Trophoblast cell (in vitro differentiated cells and primary cell): ENCODE measurements at regions not wholly inside any gene's neighbourhood (a gene's known extent, or its start where the extent isn't known, plus 50 kb on each side); places are given as distances from the start of the nearest gene placed in this dataset.

Experiments
- DNase-seq, 2 donors: peaks; one replicate each; pipeline ENCODE4 v3.0.0-alpha.2; 2016
- H2AFZ ChIP-seq: 2 replicates; pipeline ENCODE4 v1.6.1; 2013; ENCODE audit warnings: low read length, moderate library complexity, mild to moderate bottlenecking; ENCODE audit not compliant: insufficient read depth, poor library complexity
- H2AK5ac ChIP-seq: 2 replicates; pipeline ENCODE4 v1.6.1; 2013; ENCODE audit warnings: mild to moderate bottlenecking, low read length
- H2BK120ac ChIP-seq: 2 replicates; pipeline ENCODE4 v1.6.1; 2013; ENCODE audit warnings: low read length, mild to moderate bottlenecking, moderate library complexity; ENCODE audit not compliant: insufficient read depth, poor library complexity
- H2BK12ac ChIP-seq: 2 replicates; pipeline ENCODE4 v1.6.1; 2013; ENCODE audit warnings: mild to moderate bottlenecking, low read length, moderate library complexity
- H2BK5ac ChIP-seq: 2 replicates; pipeline ENCODE4 v1.6.1; 2013; ENCODE audit warnings: low read length, low read depth, moderate library complexity, mild to moderate bottlenecking; ENCODE audit not compliant: poor library complexity
- H3K14ac ChIP-seq: 2 replicates; pipeline ENCODE4 v1.6.1; 2013; ENCODE audit warnings: mild to moderate bottlenecking, low read length
- H3K18ac ChIP-seq: 2 replicates; pipeline ENCODE4 v1.6.1; 2013; ENCODE audit warnings: mild to moderate bottlenecking, low read length
- H3K23ac ChIP-seq: 2 replicates; pipeline ENCODE4 v1.6.1; 2013; ENCODE audit warnings: low read length
- H3K27ac ChIP-seq: 2 replicates; pipeline ENCODE4 v1.5.1; 2013; ENCODE audit warnings: low read depth, mild to moderate bottlenecking, inconsistent platforms, low read length, moderate library complexity
- H3K27me3 ChIP-seq: 2 replicates; pipeline ENCODE4 v1.6.1; 2013; ENCODE audit warnings: inconsistent platforms, mild to moderate bottlenecking, low read length, moderate library complexity; ENCODE audit not compliant: insufficient read depth
- H3K36me3 ChIP-seq, 2 experiments: 1 replicate in 1 of 2; 2 replicates in 1 of 2; pipeline ENCODE4 v1.6.1; 2013; ENCODE audit warnings: low read length in 2 of 2, mild to moderate bottlenecking in 2 of 2, moderate library complexity in 1 of 2; ENCODE audit not compliant: insufficient read depth in 2 of 2, control insufficient read depth in 1 of 2
- H3K4ac ChIP-seq: 2 replicates; pipeline ENCODE4 v1.6.1; 2013; ENCODE audit warnings: low read depth, mild to moderate bottlenecking, low read length, moderate library complexity
- H3K4me1 ChIP-seq, 2 experiments: 1 replicate in 1 of 2; 2 replicates in 1 of 2; pipeline ENCODE4 v1.6.1; 2013; ENCODE audit warnings: low read length in 2 of 2, mild to moderate bottlenecking in 2 of 2, moderate library complexity in 1 of 2; ENCODE audit not compliant: insufficient read depth in 2 of 2, control insufficient read depth in 1 of 2
- H3K4me2 ChIP-seq: 2 replicates; pipeline ENCODE4 v1.6.1; 2013; ENCODE audit warnings: inconsistent platforms, mild to moderate bottlenecking, low read length, moderate library complexity
- H3K4me3 ChIP-seq: 2 replicates; pipeline ENCODE4 v1.5.1; 2013; ENCODE audit warnings: mild to moderate bottlenecking, low read depth, low read length, inconsistent platforms
- H3K79me1 ChIP-seq: one replicate; pipeline ENCODE4 v1.6.1; 2013; ENCODE audit warnings: low read length
- H3K79me2 ChIP-seq: 2 replicates; pipeline ENCODE4 v1.6.1; 2013; ENCODE audit warnings: low read length, mild to moderate bottlenecking; ENCODE audit not compliant: control insufficient read depth, insufficient read depth, poor library complexity
- H3K9ac ChIP-seq: 2 replicates; pipeline ENCODE4 v1.6.1; 2013; ENCODE audit warnings: mild to moderate bottlenecking, low read length
- H3K9me3 ChIP-seq: 2 replicates; pipeline ENCODE4 v1.6.1; 2013; ENCODE audit warnings: low read depth, mild to moderate bottlenecking, control low read depth, inconsistent platforms, low read length; ENCODE audit not compliant: insufficient read depth
- H4K12ac ChIP-seq: 2 replicates; pipeline ENCODE4 v1.6.1; 2013; ENCODE audit warnings: low read depth, mild to moderate bottlenecking, low read length, moderate library complexity
- H4K8ac ChIP-seq: 2 replicates; pipeline ENCODE4 v1.6.1; 2013; ENCODE audit warnings: low read depth, mild to moderate bottlenecking, low read length, moderate library complexity
- H4K91ac ChIP-seq: one replicate; pipeline ENCODE4 v1.6.1; 2013; ENCODE audit warnings: low read depth, mild to moderate bottlenecking, low read length, moderate library complexity
- WGBS: extraction: QIAGEN DNeasy Blood & Tissue Kit; methylation state at CpG from one replicate; pipeline ENCODE4 v1.1.7; 2013; ENCODE audit warnings: missing lambda C conversion rate; ENCODE audit not compliant: insufficient read length, insufficient coverage; ENCODE audit errors: extremely low coverage; 5-methylcytosine and 5-hydroxymethylcytosine counted together

- DNase-seq: no peak
- WGBS: no CpG with 5 or more reads among the region's 4 CpGs
- no peaks in the 10 kb centered on the region for H3K79me2 ChIP-seq
Observed at GRCh38 chr14:34198096-34198495, 247.2 kb upstream of the EGLN3 start.

GRCh38 chr14:34195964-34196363 lies 245.1 kb upstream of the EGLN3 start:
- no peaks in the 10 kb centered on the region for H3K27me3 ChIP-seq
- no peak overlapping the region for H3K14ac ChIP-seq
- H4K12ac ChIP-seq: no peak overlapping the region
- H3K4me1 ChIP-seq: peaks cover 2% of the 10 kb centered on the region in 2 experiments
- no peak overlapping the region for H2BK5ac ChIP-seq
- H4K8ac ChIP-seq: no peak overlapping the region
- no peaks in the 10 kb centered on the region for H3K9me3 ChIP-seq
- no peak overlapping the region for H4K91ac ChIP-seq
- no peak overlapping the region for H2AK5ac ChIP-seq
- no peak overlapping the region for H2BK120ac ChIP-seq
- no peak overlapping the region for H3K23ac ChIP-seq
- H3K79me1 ChIP-seq: no peaks in the 10 kb centered on the region
- H2AFZ ChIP-seq: no peak overlapping the region
- no peak overlapping the region for H3K9ac ChIP-seq
- H3K27ac ChIP-seq: no peak overlapping the region
- no peak overlapping the region for H3K18ac ChIP-seq
- DNase-seq: no peak
- H3K36me3 ChIP-seq: no peaks in the 10 kb centered on the region
- no peak overlapping the region for H2BK12ac ChIP-seq
- no peaks in the 10 kb centered on the region for H3K79me2 ChIP-seq
- H3K4me3 ChIP-seq: no peak overlapping the region
- no peak overlapping the region for H3K4ac ChIP-seq
- H3K4me2 ChIP-seq: no peak overlapping the region

More at GRCh38 chr14:34198096-34198495, 247.2 kb upstream of the EGLN3 start:
- H3K9ac ChIP-seq: no peak overlapping the region
- H3K27me3 ChIP-seq: no peaks in the 10 kb centered on the region
- peaks cover 5 to 7% of the 10 kb centered on the region in 2 experiments for H3K4me1 ChIP-seq
- H3K4ac ChIP-seq: no peak overlapping the region
- no peak overlapping the region for H3K14ac ChIP-seq
- H3K27ac ChIP-seq: no peak overlapping the region
- H3K4me2 ChIP-seq: no peak overlapping the region
- H2AK5ac ChIP-seq: no peak overlapping the region
- no peaks in the 10 kb centered on the region for H3K79me1 ChIP-seq
- no peak overlapping the region for H2BK12ac ChIP-seq
- no peak overlapping the region for H2BK5ac ChIP-seq
- H3K9me3 ChIP-seq: no peaks in the 10 kb centered on the region
- no peak overlapping the region for H2BK120ac ChIP-seq
- H3K36me3 ChIP-seq: no peaks in the 10 kb centered on the region
- H4K12ac ChIP-seq: no peak overlapping the region
- H4K8ac ChIP-seq: no peak overlapping the region
- no peak overlapping the region for H2AFZ ChIP-seq
- H3K18ac ChIP-seq: no peak overlapping the region
- no peak overlapping the region for H3K23ac ChIP-seq
- H4K91ac ChIP-seq: no peak overlapping the region
- H3K4me3 ChIP-seq: no peak overlapping the region

- Histone ChIP-seq H4K91ac (no peak overlapping the region), H2AFZ (no peak overlapping the region), H3K4me3 (no peak overlapping the region), H2BK5ac (no peak overlapping the region), H3K18ac (no peak overlapping the region), H3K27me3 (no peaks in the 10 kb centered on the region), H3K4ac (no peak overlapping the region), H2BK120ac (no peak overlapping the region), H3K14ac (no peak overlapping the region), H3K9me3 (no peaks in the 10 kb centered on the region), H3K36me3 (no peaks in the 10 kb centered on the region), H2AK5ac (no peak overlapping the region), H3K9ac (no peak overlapping the region), H3K79me1 (no peaks in the 10 kb centered on the region), H4K8ac (no peak overlapping the region), H4K12ac (no peak overlapping the region), H3K79me2 (no peaks in the 10 kb centered on the region), H3K4me2 (no peak overlapping the region), H2BK12ac (no peak overlapping the region), H3K23ac (no peak overlapping the region), H3K27ac (no peak overlapping the region), H3K4me1 (no peaks in the 10 kb centered on the region)
- no peak for DNase-seq
- no CpG with 5 or more reads among the region's 4 CpGs for WGBS
Observed at GRCh38 chr14:34190717-34191116, 239.8 kb upstream of the EGLN3 start.

GRCh38 chr14:34189866-34190265 lies 239.0 kb upstream of the EGLN3 start:
- Histone ChIP-seq H3K4ac (no peak overlapping the region), H3K23ac (no peak overlapping the region), H3K18ac (no peak overlapping the region), H3K27me3 (no peaks in the 10 kb centered on the region), H3K14ac (no peak overlapping the region), H2AFZ (no peak overlapping the region), H3K27ac (no peak overlapping the region), H3K4me1 (no peaks in the 10 kb centered on the region), H3K4me3 (no peak overlapping the region), H4K8ac (no peak overlapping the region), H2BK120ac (no peak overlapping the region), H4K91ac (no peak overlapping the region), H2BK5ac (no peak overlapping the region), H3K9ac (no peak overlapping the region), H3K79me2 (no peaks in the 10 kb centered on the region), H2AK5ac (no peak overlapping the region), H3K9me3 (no peaks in the 10 kb centered on the region), H2BK12ac (no peak overlapping the region), H3K36me3 (no peaks in the 10 kb centered on the region), H4K12ac (no peak overlapping the region), H3K79me1 (no peaks in the 10 kb centered on the region), H3K4me2 (no peak overlapping the region)
- no CpG with 5 or more reads among the region's 3 CpGs for WGBS
- DNase-seq: no peak
